ENCODE measurements at regions not wholly inside any gene's neighbourhood (a gene's known extent, or its start where the extent isn't known, plus 50 kb on each side); places are given as distances from the start of the nearest gene placed in this dataset.

DNA sequence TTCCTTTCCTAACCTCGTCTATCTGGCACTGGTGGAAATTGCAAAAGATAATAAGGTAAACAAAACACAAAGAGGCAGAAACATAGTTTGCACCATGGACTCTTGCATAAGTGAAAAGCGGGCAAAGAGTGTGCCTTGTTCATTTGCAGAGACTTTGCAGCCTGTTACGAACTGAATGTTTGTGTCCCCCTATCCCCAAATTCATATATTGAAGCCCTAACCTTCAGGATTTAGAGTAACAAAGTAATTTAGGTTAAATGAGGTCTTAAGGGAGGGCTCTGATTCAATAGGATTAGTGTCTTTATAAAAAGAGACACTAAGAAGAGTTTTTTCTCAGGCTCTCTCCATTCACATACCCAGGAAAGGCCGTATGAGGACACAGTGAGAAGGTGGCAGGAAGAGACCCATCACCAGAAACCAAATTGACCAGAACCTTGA, 52.1 kb upstream of the FAM169A start:
- DNase-seq (no peak), ATAC-seq (no peak)
- TF ChIP-seq, protein P1, sequence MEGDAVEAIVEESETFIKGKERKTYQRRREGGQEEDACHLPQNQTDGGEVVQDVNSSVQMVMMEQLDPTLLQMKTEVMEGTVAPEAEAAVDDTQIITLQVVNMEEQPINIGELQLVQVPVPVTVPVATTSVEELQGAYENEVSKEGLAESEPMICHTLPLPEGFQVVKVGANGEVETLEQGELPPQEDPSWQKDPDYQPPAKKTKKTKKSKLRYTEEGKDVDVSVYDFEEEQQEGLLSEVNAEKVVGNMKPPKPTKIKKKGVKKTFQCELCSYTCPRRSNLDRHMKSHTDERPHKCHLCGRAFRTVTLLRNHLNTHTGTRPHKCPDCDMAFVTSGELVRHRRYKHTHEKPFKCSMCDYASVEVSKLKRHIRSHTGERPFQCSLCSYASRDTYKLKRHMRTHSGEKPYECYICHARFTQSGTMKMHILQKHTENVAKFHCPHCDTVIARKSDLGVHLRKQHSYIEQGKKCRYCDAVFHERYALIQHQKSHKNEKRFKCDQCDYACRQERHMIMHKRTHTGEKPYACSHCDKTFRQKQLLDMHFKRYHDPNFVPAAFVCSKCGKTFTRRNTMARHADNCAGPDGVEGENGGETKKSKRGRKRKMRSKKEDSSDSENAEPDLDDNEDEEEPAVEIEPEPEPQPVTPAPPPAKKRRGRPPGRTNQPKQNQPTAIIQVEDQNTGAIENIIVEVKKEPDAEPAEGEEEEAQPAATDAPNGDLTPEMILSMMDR (IDR thresholded peaks at IDR 0.05), result no peak
- Histone ChIP-seq H3K9me3 (no peaks in the 10 kb centered on the region), H3K27me3 (no peaks in the 10 kb centered on the region), H3K36me3 (no peaks in the 10 kb centered on the region), H3K4me3 (no peak overlapping the region), H3K27ac (no peak overlapping the region), H3K4me1 (no peaks in the 10 kb centered on the region)
- intact Hi-C loops (cut with DNase I), result no loop called here

DNA sequence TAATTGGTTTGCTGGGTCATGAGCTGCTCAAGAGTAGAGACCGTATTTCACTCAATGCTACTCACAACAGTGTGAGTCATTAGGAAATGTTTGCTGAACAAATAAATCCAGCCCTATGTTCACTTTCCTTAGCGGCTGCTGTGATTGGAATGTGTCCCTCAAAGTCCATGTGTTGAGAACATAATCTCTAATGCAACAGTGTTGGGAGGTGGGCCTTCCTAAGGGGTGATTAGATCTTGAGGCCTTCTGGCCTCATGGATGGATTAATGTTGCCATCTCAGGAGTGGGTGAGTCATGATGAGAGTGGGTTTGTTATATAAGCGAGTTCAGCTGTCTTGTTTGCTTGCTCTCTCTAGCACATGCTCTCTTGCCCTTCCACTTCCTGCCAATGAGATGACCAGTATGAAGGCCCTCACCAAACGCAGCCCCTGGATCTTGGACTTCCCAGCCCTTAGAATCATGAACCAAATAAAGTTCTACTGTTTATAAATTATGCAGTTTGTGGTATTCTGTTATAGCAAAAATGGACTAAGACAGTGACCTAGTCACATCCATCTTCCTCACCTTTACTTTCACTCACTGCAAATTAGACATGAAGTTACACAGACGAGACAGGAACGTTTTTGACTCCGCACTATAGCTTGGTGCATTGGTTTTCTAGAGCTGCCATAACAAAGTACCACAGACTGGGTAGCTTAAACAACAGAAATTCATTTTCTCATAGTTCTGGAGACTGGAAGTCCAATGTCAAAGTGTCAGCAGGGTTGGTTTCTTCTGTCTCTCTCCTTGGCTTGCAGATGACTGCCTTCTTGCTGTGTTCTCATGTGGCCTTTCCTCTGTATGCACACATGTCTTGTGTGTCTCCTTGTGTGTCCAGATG, 50.9 kb upstream of the FAM169A start:
- Histone ChIP-seq H3K4me1 (no peaks in the 10 kb centered on the region), H3K27me3 (peaks cover 0 to 4% of the 10 kb centered on the region in 2 donors), H3K36me3 (no peaks in the 10 kb centered on the region), H3K4me3 (no peak overlapping the region), H3K9me3 (no peaks in the 10 kb centered on the region), H3K27ac (peak overlapping the region in 1 of 2 donors; percentile 16)
- intact Hi-C loops (cut with DNase I), result no loop called here
- DNase-seq (no peak), ATAC-seq (peak; percentile 94)
- TF ChIP-seq, protein P1 (IDR thresholded peaks at IDR 0.05), result no peak
